GM18508 (cell line): ENCODE measurements at regions not wholly inside any gene's neighbourhood (a gene's known extent, or its start where the extent isn't known, plus 50 kb on each side); places are given as distances from the start of the nearest gene placed in this dataset.
"Not testable (repeated sequence)": the region's sequence is repeated elsewhere in the genome, so short reads cannot be mapped to it uniquely, and the experiment has no call there.

Experiments
- ATAC-seq: cut with Tn5 transposase; IDR thresholded peaks from one replicate; pipeline ENCODE4 v1.9.1; 2021; ENCODE audit warnings: moderate number of reproducible peaks; ENCODE audit not compliant: insufficient read depth, unreplicated experiment

DNA sequence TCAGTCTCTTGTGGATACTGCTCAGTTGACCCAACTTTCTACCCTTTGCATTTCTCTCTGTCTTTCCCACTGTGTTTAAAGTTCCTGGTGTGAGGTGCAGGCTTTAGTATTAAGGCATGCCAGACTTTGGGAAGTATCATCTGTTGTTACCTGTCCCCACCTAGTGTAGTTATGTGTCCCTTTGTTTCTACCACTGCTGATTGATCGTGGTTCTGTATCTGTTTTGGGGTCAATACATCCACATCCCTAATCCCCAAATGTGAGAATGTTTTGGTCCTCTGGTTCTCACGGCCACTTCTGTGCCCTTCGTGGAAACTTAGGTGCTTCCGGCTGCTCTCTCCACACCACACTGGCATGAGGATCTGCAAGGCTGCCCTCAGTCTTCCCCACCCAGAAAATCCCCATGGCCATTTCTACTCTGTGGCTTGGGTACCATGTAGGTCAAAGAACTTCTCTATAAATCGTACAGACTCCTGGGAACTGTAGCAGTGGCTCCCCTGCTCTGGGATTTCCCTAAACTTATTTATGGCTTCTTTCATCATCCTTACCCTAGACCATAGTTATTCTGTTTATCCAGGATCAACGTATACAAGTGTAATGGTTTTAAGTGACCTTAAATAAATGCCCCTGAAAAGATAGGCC, 443.2 kb downstream of the XYLT1 start:
- ATAC-seq, result peak; percentile 33

DNA sequence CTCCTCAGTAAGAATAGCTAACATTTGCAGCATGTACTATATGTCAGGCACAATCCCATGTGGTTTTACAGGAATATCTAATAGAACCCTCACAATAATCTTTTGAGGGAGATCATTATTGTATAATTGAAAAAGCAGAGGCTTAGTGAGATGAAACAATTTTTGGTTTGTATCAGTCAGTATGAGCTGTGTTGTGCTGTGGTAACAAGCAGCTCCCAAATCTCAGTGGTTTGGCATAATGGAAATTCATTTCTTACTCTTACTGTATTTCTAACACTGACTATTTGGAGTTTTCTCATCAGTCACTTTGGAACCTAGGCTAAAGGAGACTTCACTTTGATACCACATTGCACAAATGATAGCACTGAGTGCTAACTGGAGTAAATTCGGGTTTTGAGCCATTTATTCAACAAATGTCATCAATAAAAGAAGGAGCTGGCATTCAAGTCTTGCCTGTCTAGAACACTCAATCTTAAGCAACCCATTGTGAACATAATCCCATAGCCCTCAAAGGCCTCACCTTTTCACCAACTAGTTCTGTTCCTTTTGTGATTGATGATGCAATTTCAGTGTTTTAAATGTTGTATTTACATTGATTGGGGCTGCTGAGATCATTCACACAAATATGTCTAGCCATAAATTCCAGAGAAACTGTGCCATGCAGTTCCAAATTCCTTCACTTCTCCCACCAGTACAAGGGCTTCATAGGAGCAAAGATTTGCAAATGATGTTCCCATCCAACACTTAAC, 441.0 kb downstream of the XYLT1 start:
- ATAC-seq, result no peak

DNA sequence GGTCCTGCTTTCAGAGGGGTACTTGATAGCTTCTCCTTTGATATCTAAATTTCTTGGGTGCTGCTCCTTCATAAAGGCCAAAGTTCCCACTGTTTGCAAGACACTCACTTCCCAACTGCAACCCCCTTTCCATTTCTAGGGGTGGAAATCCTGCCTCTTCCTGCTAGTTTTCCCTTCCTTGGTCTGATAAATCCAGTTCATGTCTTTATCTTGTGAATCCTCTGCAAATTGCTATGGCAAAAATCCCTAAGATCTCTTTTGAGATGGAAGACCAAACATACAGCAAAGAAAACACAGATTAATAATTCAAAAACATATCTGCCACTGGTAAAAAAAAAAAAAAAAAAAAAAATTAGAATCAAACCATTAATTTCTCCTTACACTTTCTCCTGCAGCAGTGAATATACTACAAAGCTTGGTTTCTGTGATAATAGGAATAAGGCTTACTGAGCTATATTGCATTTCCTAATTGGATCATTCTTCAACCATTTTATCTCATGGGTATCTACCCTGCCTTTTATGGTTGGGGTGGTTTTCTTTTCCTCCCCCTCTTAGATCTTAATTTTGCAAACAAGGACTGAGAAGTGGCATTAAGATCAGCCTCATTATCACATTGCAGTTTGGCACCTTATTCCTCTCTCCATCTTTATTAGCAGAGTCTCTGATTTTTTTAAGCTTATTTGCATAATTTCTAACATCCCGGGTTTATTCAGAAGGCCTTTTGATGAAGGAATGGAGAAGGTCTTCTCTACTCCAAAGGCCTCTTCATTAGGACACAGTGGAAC, 439.1 kb downstream of the XYLT1 start:
- ATAC-seq, result no peak

DNA sequence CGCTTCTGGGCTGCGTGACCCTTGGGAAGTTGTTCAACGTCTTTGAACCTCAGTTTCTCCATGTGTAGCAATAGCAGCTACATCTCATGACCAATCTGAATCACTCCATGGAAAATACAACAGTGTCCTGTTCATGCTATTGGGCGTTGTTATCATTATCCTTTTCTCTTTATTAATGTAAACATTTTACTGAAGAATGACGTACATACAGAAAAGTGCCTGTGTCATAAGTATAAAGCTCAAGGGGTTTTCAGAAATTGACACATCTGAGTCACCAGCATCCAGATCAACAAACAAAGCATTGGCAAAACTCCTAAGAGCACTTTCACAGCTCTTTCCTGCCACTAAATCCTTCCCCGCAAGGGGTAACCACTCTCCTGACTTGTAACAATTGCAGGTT, 438.4 kb downstream of the XYLT1 start:
- ATAC-seq, result no peak

DNA sequence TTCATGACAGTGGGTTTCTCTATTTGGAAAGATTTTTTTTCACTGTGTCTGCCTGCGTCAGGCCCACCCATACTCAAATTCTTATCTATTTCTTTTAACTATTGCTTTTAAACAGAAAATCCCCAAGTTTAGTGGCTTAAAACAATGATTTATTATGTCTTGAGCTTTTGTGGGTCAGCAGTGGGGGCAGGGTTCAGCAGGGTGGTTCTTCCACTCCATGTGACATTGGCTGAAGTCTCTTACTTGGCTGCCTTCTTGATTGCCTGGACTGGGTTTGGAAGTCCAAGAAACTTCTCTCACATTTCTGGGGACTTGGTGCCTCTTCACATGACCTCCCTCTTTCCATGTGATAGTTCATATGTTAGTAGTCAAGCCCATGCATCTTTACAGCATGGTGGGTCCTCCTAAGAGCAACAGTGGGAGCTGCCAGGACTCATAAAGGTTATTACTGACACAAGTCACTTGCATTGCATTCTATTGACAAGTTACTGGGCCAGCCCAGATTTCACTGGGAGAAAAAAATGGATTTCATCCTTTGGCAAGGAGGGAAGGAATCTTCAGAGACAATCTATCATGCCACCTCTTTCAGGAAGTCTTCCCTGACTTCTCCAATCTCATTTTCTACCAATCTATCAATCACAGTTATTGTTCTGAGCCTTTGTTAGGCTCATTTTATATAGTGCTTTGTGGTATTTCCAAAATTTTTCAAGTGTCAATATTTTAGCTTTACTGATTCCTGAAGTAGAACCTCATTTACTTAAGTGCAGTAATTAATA, 436.1 kb downstream of the XYLT1 start:
- ATAC-seq, result no peak

DNA sequence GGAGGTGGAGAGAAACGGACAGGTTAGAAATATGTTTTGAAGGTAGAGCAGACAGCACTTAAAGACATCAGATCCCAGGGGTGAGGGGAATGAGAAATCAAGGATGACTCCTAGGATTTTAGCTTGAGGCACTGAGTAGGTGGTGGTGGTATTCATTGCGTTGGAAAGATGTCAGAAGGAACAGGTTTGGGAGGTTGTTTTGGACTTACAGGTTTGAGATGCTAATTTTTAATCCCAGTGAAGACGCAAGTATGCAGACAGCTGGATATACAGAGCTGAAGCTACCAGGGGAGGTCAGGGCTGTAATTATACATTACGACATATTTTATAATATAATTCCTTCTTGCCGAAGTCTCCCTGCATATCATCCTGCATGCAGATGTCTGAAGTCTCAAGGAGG, 433.3 kb downstream of the XYLT1 start:
- ATAC-seq, result no peak

DNA sequence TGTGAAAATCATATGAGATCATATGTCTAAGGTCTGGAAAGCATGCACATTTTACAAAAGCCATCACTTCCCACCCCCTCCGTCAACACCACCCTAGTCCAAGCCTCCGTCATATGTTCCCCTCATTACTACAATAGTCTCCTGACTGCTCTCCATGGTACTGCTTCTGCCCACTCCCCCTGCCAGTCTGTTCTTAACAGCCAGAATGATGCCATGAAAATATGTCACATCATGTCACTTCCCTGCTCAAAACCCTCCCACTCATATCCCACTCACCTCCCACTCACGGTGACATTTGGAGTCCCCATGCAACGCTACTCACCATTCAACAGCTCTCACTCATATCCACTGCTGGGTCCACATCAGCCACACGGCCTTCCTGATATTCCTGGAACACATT, 432.3 kb downstream of the XYLT1 start:
- no peak for ATAC-seq

DNA sequence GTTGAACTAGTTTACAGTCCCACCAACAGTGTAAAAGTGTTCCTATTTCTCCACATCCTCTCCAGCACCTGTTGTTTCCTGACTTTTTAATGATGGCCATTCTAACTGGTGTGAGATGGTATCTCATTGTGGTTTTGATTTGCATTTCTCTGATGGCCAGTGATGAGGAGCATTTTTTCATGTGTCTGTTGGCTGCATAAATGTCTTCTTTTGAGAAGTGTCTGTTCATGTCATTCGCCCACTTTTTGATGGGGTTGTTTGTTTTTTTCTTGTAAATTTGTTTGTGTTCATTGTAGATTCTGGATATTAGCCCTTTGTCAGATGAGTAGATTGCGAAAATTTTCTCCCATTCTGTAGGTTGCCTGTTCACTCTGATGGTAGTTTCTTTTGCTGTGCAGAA, 421.7 kb downstream of the XYLT1 start:
- ATAC-seq, result not testable (repeated sequence)

DNA sequence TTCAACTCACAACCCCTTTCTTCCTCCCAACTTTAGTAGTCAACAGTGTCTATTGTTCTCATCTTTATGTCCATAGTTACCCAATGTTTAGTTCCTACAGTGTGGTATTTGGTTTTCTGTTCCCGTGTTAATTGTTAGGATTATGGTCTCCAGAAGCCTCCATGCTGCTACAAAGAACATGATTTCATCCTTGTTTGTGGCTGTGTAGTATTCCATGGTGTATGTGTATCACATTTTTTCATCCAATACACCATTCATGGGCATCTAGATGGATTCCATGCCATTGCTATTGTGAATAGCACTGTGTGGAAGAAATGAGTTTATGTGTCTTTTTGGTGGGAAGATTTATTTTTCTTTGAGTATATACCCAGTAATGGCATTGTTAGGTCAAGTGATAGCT, 420.3 kb downstream of the XYLT1 start:
- ATAC-seq, result no peak
